Activated T-helper 2 cell treated with anti-CD3 and anti-CD28 coated beads, Interferon-gamma antibody, Interleukin-2, Interleukin-4, amounts not matched to agents 10 μg/mL and 5 μg/mL and 100 μg/mL, durations not matched to agents 14 hours and 24 hours and 36 hours (primary cell): ENCODE measurements at regions not wholly inside any gene's neighbourhood (a gene's known extent, or its start where the extent isn't known, plus 50 kb on each side); places are given as distances from the start of the nearest gene placed in this dataset.
"Not testable (repeated sequence)": the region's sequence is repeated elsewhere in the genome, so short reads cannot be mapped to it uniquely, and the experiment has no call there.

ENCODE experiments used
- DNase-seq: peaks from one replicate; pipeline ENCODE4 v3.0.0; 2021; ENCODE audit warnings: low spot score
- H3K27ac Mint-ChIP-seq: one replicate; pipeline ENCODE4 v1.8.0; 2021; ENCODE audit warnings: mixed read lengths
- H3K27me3 Mint-ChIP-seq: one replicate; pipeline ENCODE4 v1.8.0; 2021; ENCODE audit warnings: low read depth, mixed read lengths
- H3K36me3 Mint-ChIP-seq: one replicate; pipeline ENCODE4 v1.8.0; 2021; ENCODE audit warnings: low read depth, mixed read lengths
- H3K4me1 Mint-ChIP-seq: one replicate; pipeline ENCODE4 v1.8.0; 2021; ENCODE audit warnings: low read depth, mixed read lengths
- H3K4me3 Mint-ChIP-seq: one replicate; pipeline ENCODE4 v1.8.0; 2021; ENCODE audit warnings: low read depth, mild to moderate bottlenecking, moderate library complexity, mixed read lengths
- H3K9me3 Mint-ChIP-seq: one replicate; pipeline ENCODE4 v1.8.0; 2021; ENCODE audit warnings: mixed read lengths
- intact Hi-C: fragments of 100-400 bp; cut with micrococcal nuclease; formaldehyde crosslinking; loops from one replicate; pipeline ENCODE4 v1.15.1; 2023

DNA sequence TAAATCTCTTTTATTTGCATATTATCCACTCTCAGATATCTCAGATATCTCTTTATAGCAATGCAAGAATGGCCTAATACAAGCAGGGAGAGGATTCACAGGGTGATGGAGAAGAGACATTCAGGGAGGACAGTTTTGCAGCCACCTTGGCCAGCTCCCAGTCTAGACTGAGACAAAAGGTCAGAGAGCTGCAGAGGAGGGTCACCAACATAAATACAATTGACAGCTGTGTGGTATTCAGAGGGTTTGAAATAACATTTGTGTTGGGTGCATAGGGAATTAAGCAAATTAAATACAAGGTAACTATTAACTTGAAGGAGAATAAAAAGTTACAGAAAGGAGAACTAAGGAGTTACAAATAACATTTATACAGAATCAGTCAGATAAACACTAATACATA is 189.5 kb upstream of the TAPT1 start:
- H3K4me1 Mint-ChIP-seq = peaks cover 2% of the 10 kb centered on the region
- H3K27ac Mint-ChIP-seq = no peak overlapping the region
- H3K9me3 Mint-ChIP-seq = peaks cover 12% of the 10 kb centered on the region
- intact Hi-C loops = no loop called here
- H3K36me3 Mint-ChIP-seq = no peaks in the 10 kb centered on the region
- no peak overlapping the region for H3K4me3 Mint-ChIP-seq
- H3K27me3 Mint-ChIP-seq = no peaks in the 10 kb centered on the region
- DNase-seq = no peak

GRCh38 chr4:16413814-16414555 is 187.7 kb upstream of the TAPT1 start:
- H3K36me3 Mint-ChIP-seq = no peaks in the 10 kb centered on the region
- no peak for DNase-seq
- no peaks in the 10 kb centered on the region for H3K27me3 Mint-ChIP-seq
- no peak overlapping the region for H3K27ac Mint-ChIP-seq
- peaks cover 2% of the 10 kb centered on the region for H3K4me1 Mint-ChIP-seq
- H3K9me3 Mint-ChIP-seq = no peaks in the 10 kb centered on the region
- intact Hi-C loops = no loop called here
- no peak overlapping the region for H3K4me3 Mint-ChIP-seq

- Mint-ChIP-seq H3K27me3 (no peaks in the 10 kb centered on the region), H3K9me3 (no peaks in the 10 kb centered on the region), H3K4me1 (no peaks in the 10 kb centered on the region), H3K4me3 (no peak overlapping the region), H3K36me3 (no peaks in the 10 kb centered on the region), H3K27ac (no peak overlapping the region)
- no peak for DNase-seq
- intact Hi-C loops = no loop called here
These were observed 185.3 kb upstream of the TAPT1 start for GRCh38 chr4:16411501-16412085.

- DNase-seq, H3K9me3 Mint-ChIP-seq, H3K36me3 Mint-ChIP-seq, intact Hi-C loops, H3K27ac Mint-ChIP-seq, H3K4me1 Mint-ChIP-seq, H3K27me3 Mint-ChIP-seq, H3K4me3 Mint-ChIP-seq: not testable (repeated sequence)
These were observed 166.9 kb upstream of the TAPT1 start for GRCh38 chr4:16393216-16393615.

- intact Hi-C loops = no loop called here
- Mint-ChIP-seq H3K27me3 (no peaks in the 10 kb centered on the region), H3K36me3 (no peaks in the 10 kb centered on the region)
These were observed 164.9 kb upstream of the TAPT1 start for GRCh38 chr4:16391196-16391595.

DNA sequence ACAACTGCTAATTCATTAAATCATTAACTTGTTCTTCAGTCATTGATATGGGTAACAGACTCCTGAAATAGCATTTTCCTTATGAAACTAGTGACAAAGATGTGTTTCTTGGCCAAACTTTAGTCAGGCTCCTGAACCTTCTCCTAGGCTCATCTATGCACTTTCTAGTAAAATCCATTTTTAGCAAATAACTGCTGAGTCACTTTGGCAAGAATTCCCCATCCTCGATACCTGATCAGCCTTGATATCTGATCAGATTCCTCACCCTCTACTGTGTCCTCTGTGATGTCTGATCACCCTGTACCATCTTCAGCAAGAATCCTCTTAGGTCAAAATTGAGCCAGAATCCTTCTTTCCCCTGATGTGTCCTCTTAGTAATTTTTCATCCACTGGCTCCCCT is 161.2 kb upstream of the TAPT1 start:
- Mint-ChIP-seq H3K27me3 (no peaks in the 10 kb centered on the region), H3K4me1 (no peaks in the 10 kb centered on the region), H3K4me3 (no peak overlapping the region), H3K36me3 (no peaks in the 10 kb centered on the region), H3K27ac (no peak overlapping the region), H3K9me3 (no peaks in the 10 kb centered on the region)
- DNase-seq = no peak
- intact Hi-C loops = no loop called here

More at GRCh38 chr4:16391196-16391595, 164.9 kb upstream of the TAPT1 start:
- Mint-ChIP-seq H3K4me3 (no peak overlapping the region), H3K27ac (no peak overlapping the region), H3K4me1 (no peaks in the 10 kb centered on the region), H3K9me3 (peaks cover 5% of the 10 kb centered on the region)
- DNase-seq = no peak

DNA sequence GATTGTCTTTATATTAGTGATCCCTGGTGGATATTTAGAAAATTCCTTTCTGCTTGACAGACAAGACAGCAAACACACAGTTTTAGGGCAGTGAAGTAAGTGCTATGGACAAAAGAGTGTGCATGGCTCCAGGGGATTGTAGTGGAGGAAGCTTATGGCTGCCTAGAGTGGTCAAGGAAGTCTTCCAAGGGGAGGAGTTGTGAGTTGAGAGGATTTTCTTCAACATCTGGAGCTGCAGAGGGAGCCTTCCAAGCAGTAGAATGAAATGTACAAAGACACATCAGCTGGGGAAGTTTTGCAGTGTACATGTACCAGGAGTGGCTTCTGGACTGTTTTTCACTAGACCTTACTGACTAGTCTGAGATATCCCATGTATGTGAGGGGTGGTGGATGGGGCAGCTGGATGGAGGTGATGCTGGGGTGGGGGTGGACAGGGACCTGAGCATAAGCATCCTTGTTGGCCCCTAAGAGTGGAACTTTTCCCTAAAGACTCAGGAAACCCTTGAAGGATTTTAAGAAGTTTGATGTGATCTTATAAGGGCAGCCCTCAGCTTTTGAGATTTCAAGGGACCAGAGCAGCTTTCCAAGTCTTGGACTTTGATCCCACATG is 160.5 kb upstream of the TAPT1 start:
- intact Hi-C loops = no loop called here
- no peaks in the 10 kb centered on the region for H3K9me3 Mint-ChIP-seq
- H3K27ac Mint-ChIP-seq = no peak overlapping the region
- H3K4me1 Mint-ChIP-seq = no peaks in the 10 kb centered on the region
- no peak for DNase-seq
- H3K27me3 Mint-ChIP-seq = no peaks in the 10 kb centered on the region
- no peaks in the 10 kb centered on the region for H3K36me3 Mint-ChIP-seq
- no peak overlapping the region for H3K4me3 Mint-ChIP-seq

DNA sequence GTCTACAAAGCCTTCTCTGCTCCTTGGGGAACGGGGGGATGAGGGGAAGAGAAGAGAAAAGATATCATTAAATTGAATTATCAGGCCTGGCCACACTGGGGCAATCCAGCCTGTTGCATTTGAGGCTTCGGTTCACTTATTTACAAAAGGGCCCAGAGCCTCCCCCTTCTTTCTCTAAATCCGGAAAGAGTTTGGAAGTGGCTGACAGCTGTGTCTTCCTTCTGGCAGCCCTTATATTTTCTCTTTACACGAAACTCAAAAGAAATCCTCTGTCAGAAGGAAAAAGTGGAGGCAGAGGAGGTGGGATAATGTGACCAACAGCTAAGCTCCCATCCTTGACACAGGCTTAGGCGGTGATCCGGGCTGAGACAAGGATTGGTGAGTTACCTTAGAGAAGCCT is 158.3 kb upstream of the TAPT1 start:
- no peak overlapping the region for H3K4me3 Mint-ChIP-seq
- H3K27ac Mint-ChIP-seq = no peak overlapping the region

DNA sequence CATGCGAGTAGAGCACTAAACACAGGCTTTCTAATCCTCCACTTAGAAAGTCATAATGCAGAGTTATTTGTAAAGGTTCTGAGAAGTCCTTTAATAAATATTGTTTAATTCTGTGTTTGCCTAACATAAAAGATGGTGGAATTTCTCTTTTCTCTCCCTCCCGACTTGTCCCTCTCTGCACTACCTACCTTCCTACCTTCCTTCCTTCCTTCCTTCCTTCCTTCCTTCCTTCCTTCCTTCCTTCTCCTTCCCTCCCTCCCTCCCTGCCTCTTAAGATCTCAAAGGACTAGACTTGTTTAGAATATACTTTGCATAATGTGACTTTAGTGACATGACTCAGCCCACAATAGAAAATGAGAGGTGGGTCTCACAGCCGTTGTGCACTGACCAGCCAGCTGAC is 156.3 kb upstream of the TAPT1 start:
- no peak overlapping the region for H3K27ac Mint-ChIP-seq
- H3K27me3 Mint-ChIP-seq = no peaks in the 10 kb centered on the region
- no peaks in the 10 kb centered on the region for H3K4me1 Mint-ChIP-seq
- no peaks in the 10 kb centered on the region for H3K36me3 Mint-ChIP-seq
- DNase-seq = no peak
- H3K4me3 Mint-ChIP-seq = no peak overlapping the region
- no peaks in the 10 kb centered on the region for H3K9me3 Mint-ChIP-seq
- intact Hi-C loops = no loop called here

More for the DNA sequence above, 158.3 kb upstream of the TAPT1 start:
- Mint-ChIP-seq H3K4me1 (no peaks in the 10 kb centered on the region), H3K9me3 (no peaks in the 10 kb centered on the region), H3K27me3 (no peaks in the 10 kb centered on the region), H3K36me3 (no peaks in the 10 kb centered on the region)
- DNase-seq = no peak
- intact Hi-C loops = no loop called here

- Mint-ChIP-seq H3K36me3 (no peaks in the 10 kb centered on the region), H3K9me3 (no peaks in the 10 kb centered on the region), H3K27ac (no peak overlapping the region), H3K4me3 (no peak overlapping the region), H3K4me1 (no peaks in the 10 kb centered on the region), H3K27me3 (no peaks in the 10 kb centered on the region)
- no peak for DNase-seq
- intact Hi-C loops = no loop called here
These were observed 151.6 kb upstream of the TAPT1 start for GRCh38 chr4:16377887-16378286.

GRCh38 chr4:16365036-16365569 is 138.8 kb upstream of the TAPT1 start:
- Mint-ChIP-seq H3K27ac (no peak overlapping the region), H3K27me3 (no peaks in the 10 kb centered on the region), H3K4me3 (no peak overlapping the region), H3K9me3 (no peaks in the 10 kb centered on the region), H3K4me1 (no peaks in the 10 kb centered on the region), H3K36me3 (no peaks in the 10 kb centered on the region)
- DNase-seq = no peak
- intact Hi-C loops = no loop called here

DNA sequence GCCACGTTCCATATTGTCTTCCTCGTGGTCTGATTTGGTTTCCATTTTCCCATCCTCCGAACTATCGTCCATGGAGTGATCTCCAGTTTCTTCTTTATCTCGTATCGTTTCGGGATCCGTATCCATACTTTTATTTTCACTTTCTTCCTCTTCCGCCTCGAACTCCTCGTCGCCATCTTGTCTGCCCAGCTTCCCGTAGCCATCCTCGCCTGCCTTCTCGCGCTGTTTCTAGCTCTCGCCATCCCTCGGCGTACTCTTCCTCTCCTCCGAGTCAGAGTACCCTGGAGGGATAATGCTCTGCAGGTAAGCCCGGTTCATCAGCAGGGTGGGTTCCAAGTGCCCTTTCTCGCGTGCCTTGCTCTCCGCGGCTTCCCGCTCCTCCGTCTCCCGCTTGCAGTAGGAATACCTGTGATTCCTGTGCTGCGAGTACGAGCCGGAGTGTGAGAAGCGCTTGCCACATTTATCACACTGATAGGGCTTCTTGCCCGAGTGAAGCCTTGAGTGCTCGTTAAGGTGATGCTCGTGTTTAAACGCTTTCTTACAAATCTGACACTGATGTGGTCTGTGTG is 134.5 kb upstream of the TAPT1 start:
- no peak for DNase-seq
- no peaks in the 10 kb centered on the region for H3K4me1 Mint-ChIP-seq
- intact Hi-C loops = no loop called here

GRCh38 chr4:16353165-16353564 is 126.9 kb upstream of the TAPT1 start:
- no peak overlapping the region for H3K27ac Mint-ChIP-seq
- H3K4me1 Mint-ChIP-seq = no peaks in the 10 kb centered on the region
- intact Hi-C loops = no loop called here
- no peaks in the 10 kb centered on the region for H3K9me3 Mint-ChIP-seq
- peaks cover 2% of the 10 kb centered on the region for H3K27me3 Mint-ChIP-seq
- H3K36me3 Mint-ChIP-seq = no peaks in the 10 kb centered on the region
- DNase-seq = no peak
- no peak overlapping the region for H3K4me3 Mint-ChIP-seq

More for the DNA sequence above, 134.5 kb upstream of the TAPT1 start:
- no peak overlapping the region for H3K27ac Mint-ChIP-seq
- H3K9me3 Mint-ChIP-seq = no peaks in the 10 kb centered on the region
- H3K4me3 Mint-ChIP-seq = no peak overlapping the region
- no peaks in the 10 kb centered on the region for H3K36me3 Mint-ChIP-seq
- H3K27me3 Mint-ChIP-seq = no peaks in the 10 kb centered on the region
